HEK293 (cell line): ENCODE measurements at regions not wholly inside any gene's neighbourhood (a gene's known extent, or its start where the extent isn't known, plus 50 kb on each side); places are given as distances from the start of the nearest gene placed in this dataset.

Source experiments
- CTCF ChIA-PET: fragments of 350-600 bp; formaldehyde crosslinking; extraction: SDS; loops from one replicate; lab custom pipeline; 2021; ENCODE audit warnings: antibody characterized with exemption; lab: Yijun Ruan, JAX
- POLR2A ChIA-PET: fragments of 300-600 bp; formaldehyde crosslinking; extraction: SDS; loops from one replicate; lab custom pipeline; 2020; ENCODE audit warnings: antibody characterized with exemption, inconsistent platforms; lab: Yijun Ruan, JAX
- H3K27ac ChIP-seq: fragments of 200-500 bp; sonication (Bioruptor generic); 2 replicates; pipeline ENCODE4 v1.5.1; 2014; ENCODE audit warnings: low read depth, low read length, control low read depth, inconsistent platforms; ENCODE audit errors: extremely low read depth
- H3K36me3 ChIP-seq, 2 experiments: fragments of 200-500 bp in 1 of 2; sonication (Bioruptor generic) in 1 of 2; 1 replicate in 1 of 2; 2 replicates in 1 of 2; pipeline ENCODE4 v1.5.1; 2014 to 2017; ENCODE audit warnings: inconsistent platforms in 2 of 2, low read length in 2 of 2; ENCODE audit not compliant: control insufficient read depth in 2 of 2, insufficient read depth in 1 of 2
- H3K4me1 ChIP-seq: fragments of 200-500 bp; sonication (Bioruptor generic); 2 replicates; pipeline ENCODE4 v1.5.1; 2014; ENCODE audit warnings: mild to moderate bottlenecking, low read length, inconsistent platforms; ENCODE audit not compliant: control insufficient read depth, insufficient read depth
- H3K4me3 ChIP-seq: 2 replicates; pipeline ENCODE4 v1.5.1; 2011; ENCODE audit warnings: low read depth, mild to moderate bottlenecking, control low read depth, low read length, moderate library complexity
- H3K9me3 ChIP-seq: fragments of 200-500 bp; sonication (Bioruptor generic); 2 replicates; pipeline ENCODE4 v1.5.1; 2014; ENCODE audit warnings: low read depth, low read length, inconsistent platforms; ENCODE audit not compliant: control insufficient read depth, insufficient read depth
- BCL6B ChIP-seq: fragments of 450-650 bp; formaldehyde crosslinking; IDR thresholded peaks from 2 replicates; pipeline ENCODE4 v1.5.1; 2017; ENCODE audit warnings: missing biosample characterization, missing genetic modification characterization
- EGR2 ChIP-seq: fragments of 450-650 bp; formaldehyde crosslinking; IDR thresholded peaks from 2 replicates; pipeline ENCODE4 v1.5.1; 2016; ENCODE audit warnings: low read depth, missing biosample characterization, missing genetic modification characterization
- HIC1 ChIP-seq: fragments of 450-650 bp; formaldehyde crosslinking; IDR thresholded peaks from 2 replicates; pipeline ENCODE4 v1.5.1; 2016; ENCODE audit warnings: missing biosample characterization, missing genetic modification characterization
- HOXC10 ChIP-seq: sonication (generic); formaldehyde crosslinking; IDR thresholded peaks from 2 replicates; pipeline ENCODE4 v1.8.1; 2023; ENCODE audit warnings: mild to moderate bottlenecking, missing genetic modification reagents
- KLF1 ChIP-seq: fragments of 450-650 bp; formaldehyde crosslinking; IDR thresholded peaks from 2 replicates; pipeline ENCODE4 v1.5.1; 2016; ENCODE audit warnings: missing biosample characterization, missing genetic modification characterization
- KLF7 ChIP-seq: fragments of 450-650 bp; formaldehyde crosslinking; IDR thresholded peaks from 2 replicates; pipeline ENCODE4 v1.5.1; 2016; ENCODE audit warnings: missing biosample characterization, missing genetic modification characterization, borderline replicate concordance
- PRDM4 ChIP-seq: fragments of 450-650 bp; formaldehyde crosslinking; IDR thresholded peaks from 2 replicates; pipeline ENCODE4 v1.5.1; 2017; ENCODE audit warnings: missing biosample characterization, missing genetic modification characterization
- PRDM6 ChIP-seq: fragments of 450-650 bp; formaldehyde crosslinking; IDR thresholded peaks from 2 replicates; pipeline ENCODE4 v1.5.1; 2017; ENCODE audit warnings: missing biosample characterization, missing genetic modification characterization
- RBAK ChIP-seq: fragments of 450-650 bp; formaldehyde crosslinking; IDR thresholded peaks from 2 replicates; pipeline ENCODE4 v1.5.1; 2016; ENCODE audit warnings: missing biosample characterization, missing genetic modification characterization
- SP7 ChIP-seq: fragments of 450-650 bp; formaldehyde crosslinking; IDR thresholded peaks from 2 replicates; pipeline ENCODE4 v1.5.1; 2016; ENCODE audit warnings: missing biosample characterization, missing genetic modification characterization
- YY1 ChIP-seq: fragments of 450-650 bp; formaldehyde crosslinking; IDR thresholded peaks from 2 replicates; pipeline ENCODE4 v1.5.1; 2018; ENCODE audit warnings: missing biosample characterization, missing genetic modification characterization
- ZBTB26 ChIP-seq: fragments of 450-650 bp; formaldehyde crosslinking; optimal IDR thresholded peaks from 2 replicates; pipeline ENCODE3; 2016; ENCODE audit warnings: missing biosample characterization, mild to moderate bottlenecking, missing genetic modification characterization
- ZFHX2 ChIP-seq: fragments of 450-650 bp; formaldehyde crosslinking; conservative IDR thresholded peaks from 2 replicates; pipeline ENCODE4 v1.5.1; 2016; ENCODE audit warnings: missing biosample characterization, missing genetic modification characterization
- ZFP3 ChIP-seq: fragments of 450-650 bp; formaldehyde crosslinking; IDR thresholded peaks from 2 replicates; pipeline ENCODE4 v1.5.1; 2016; ENCODE audit warnings: low read depth, missing biosample characterization, missing genetic modification characterization
- ZNF138 ChIP-seq: fragments of 450-650 bp; formaldehyde crosslinking; IDR thresholded peaks from 2 replicates; pipeline ENCODE4 v1.5.1; 2016; ENCODE audit warnings: missing biosample characterization, missing genetic modification characterization, borderline replicate concordance
- ZNF174 ChIP-seq: fragments of 450-650 bp; formaldehyde crosslinking; IDR thresholded peaks from 2 replicates; pipeline ENCODE4 v1.5.0; 2017; ENCODE audit warnings: missing biosample characterization, mild to moderate bottlenecking, missing genetic modification characterization
- ZNF248 ChIP-seq: fragments of 450-650 bp; formaldehyde crosslinking; IDR thresholded peaks from 2 replicates; pipeline ENCODE4 v1.5.1; 2017; ENCODE audit warnings: missing biosample characterization, missing genetic modification characterization
- ZNF341 ChIP-seq: fragments of 450-650 bp; formaldehyde crosslinking; IDR thresholded peaks from 2 replicates; pipeline ENCODE4; 2016; ENCODE audit warnings: low read depth, missing biosample characterization, missing genetic modification characterization
- ZNF354C ChIP-seq: fragments of 450-650 bp; formaldehyde crosslinking; IDR thresholded peaks from 2 replicates; pipeline ENCODE4 v1.5.1; 2016; ENCODE audit warnings: missing biosample characterization, missing genetic modification characterization, low read depth, borderline replicate concordance
- ZNF394 ChIP-seq: fragments of 450-650 bp; formaldehyde crosslinking; IDR thresholded peaks from 2 replicates; pipeline ENCODE4 v1.5.1; 2016; ENCODE audit warnings: missing biosample characterization, missing genetic modification characterization, mild to moderate bottlenecking, moderate library complexity, borderline replicate concordance
- ZNF416 ChIP-seq: fragments of 450-650 bp; formaldehyde crosslinking; IDR thresholded peaks from 2 replicates; pipeline ENCODE4 v1.5.1; 2016; ENCODE audit warnings: missing biosample characterization, missing genetic modification characterization
- ZNF571 ChIP-seq: fragments of 450-650 bp; formaldehyde crosslinking; IDR thresholded peaks from 2 replicates; pipeline ENCODE4 v1.5.0; 2017; ENCODE audit warnings: missing biosample characterization, missing genetic modification characterization
- ZNF664 ChIP-seq: fragments of 450-650 bp; formaldehyde crosslinking; IDR thresholded peaks from 2 replicates; pipeline ENCODE4 v1.5.1; 2016; ENCODE audit warnings: missing biosample characterization, missing genetic modification characterization
- ZNF677 ChIP-seq: fragments of 450-650 bp; IDR thresholded peaks from 2 replicates; pipeline ENCODE4 v1.5.0; 2018; ENCODE audit warnings: missing biosample characterization, mild to moderate bottlenecking, missing genetic modification characterization, moderate library complexity

- Histone ChIP-seq H3K36me3 (no peaks in the 10 kb centered on the region), H3K4me1 (no peaks in the 10 kb centered on the region), H3K4me3 (no peak overlapping the region), H3K27ac (no peak overlapping the region), H3K9me3 (no peaks in the 10 kb centered on the region)
- POLR2A ChIA-PET = no interaction called here
- CTCF ChIA-PET = interaction anchor here (1.0 kb wide), 1 partner anchor 15 kb away, joined by 3 read pairs; no protein-coding TSS in a partner anchor
- TF ChIP-seq ZFP3 (tag by site-specific recombination) (no peak), ZNF664 (no peak), ZNF416 (tag by site-specific recombination) (no peak), ZNF571 (no peak), HIC1 (no peak), EGR2 (tag by site-specific recombination) (no peak), HOXC10 (no peak), PRDM6 (tag by site-specific recombination) (no peak), KLF1 (no peak), ZNF677 (tag by site-specific recombination) (no peak), SP7 (tag by site-specific recombination) (no peak)
Observed at GRCh38 chr4:141502755-141503154, 133.6 kb upstream of the IL15 start.

- TF ChIP-seq ZNF354C (no peak), ZBTB26 (tag by site-specific recombination) (no peak), ZNF394 (tag by site-specific recombination) (no peak), ZFHX2 (tag by site-specific recombination) (no peak), PRDM4 (tag by site-specific recombination) (no peak), ZNF174 (tag by site-specific recombination) (no peak), KLF7 (tag by site-specific recombination) (no peak), BCL6B (tag by site-specific recombination) (no peak), ZNF138 (tag by site-specific recombination) (no peak), ZNF341 (tag by site-specific recombination) (no peak), YY1 (tag by site-specific recombination) (no peak), ZNF248 (no peak), RBAK (tag by site-specific recombination) (no peak)
- TF ChIP-seq, all 188 proteins: peak for 0
- POLR2A ChIA-PET = no interaction called here
- no peaks in the 10 kb centered on the region for H3K36me3 ChIP-seq
- CTCF ChIA-PET = no interaction called here
- no peaks in the 10 kb centered on the region for H3K9me3 ChIP-seq
- no peak overlapping the region for H3K4me3 ChIP-seq
- no peaks in the 10 kb centered on the region for H3K4me1 ChIP-seq
- no peak overlapping the region for H3K27ac ChIP-seq
Observed at GRCh38 chr4:141503260-141503659, 133.1 kb upstream of the IL15 start.
